Small intestine (tissue), 7 donors: ENCODE measurements at regions not wholly inside any gene's neighbourhood (a gene's known extent, or its start where the extent isn't known, plus 50 kb on each side); places are given as distances from the start of the nearest gene placed in this dataset.
"Not testable (repeated sequence)": the region's sequence is repeated elsewhere in the genome, so short reads cannot be mapped to it uniquely, and the experiment has no call there.

Source experiments
- DNase-seq, 2 donors: peaks; one replicate each; pipeline versions ENCODE4 v3.0.0 to v3.0.0-alpha.2; 2013
- FAIRE-seq: peaks from 2 replicates; lab custom pipeline; 2012; peaks lifted over from hg19 to GRCh38; lab: Jason Lieb, UNC
- H3K27ac ChIP-seq, 3 donors: one replicate each; pipeline ENCODE4 v1.5.1; 2013; ENCODE audit warnings: low read length in 2 of 3, mild to moderate bottlenecking in 2 of 3, control low read depth in 1 of 3, inconsistent platforms in 1 of 3, low read depth in 1 of 3, moderate library complexity in 1 of 3
- H3K27me3 ChIP-seq, 3 donors: one replicate each; pipeline ENCODE4 v1.6.1; 2013; ENCODE audit warnings: low read length in 3 of 3, inconsistent platforms in 1 of 3; ENCODE audit not compliant: control insufficient read depth in 3 of 3, insufficient read depth in 3 of 3
- H3K36me3 ChIP-seq, 3 donors: one replicate each; pipeline ENCODE4 v1.6.1; 2013; ENCODE audit warnings: low read length in 3 of 3, inconsistent platforms in 1 of 3, low read depth in 1 of 3, mild to moderate bottlenecking in 1 of 3, moderate library complexity in 1 of 3; ENCODE audit not compliant: control insufficient read depth in 3 of 3, insufficient read depth in 2 of 3
- H3K4me1 ChIP-seq, 3 donors: one replicate each; pipeline ENCODE4 v1.6.1; 2013; ENCODE audit warnings: low read length in 2 of 3, inconsistent platforms in 1 of 3, low read depth in 1 of 3, mild to moderate bottlenecking in 1 of 3, moderate library complexity in 1 of 3; ENCODE audit not compliant: control insufficient read depth in 3 of 3, insufficient read depth in 2 of 3
- H3K4me3 ChIP-seq, 3 donors: one replicate each; pipeline ENCODE4 v1.5.1; 2013; ENCODE audit warnings: low read length in 3 of 3, control low read depth in 1 of 3, inconsistent platforms in 1 of 3, low read depth in 1 of 3, mild to moderate bottlenecking in 1 of 3, moderate library complexity in 1 of 3
- H3K9me3 ChIP-seq, 2 donors: one replicate each; pipeline ENCODE4 v1.6.1; 2013; ENCODE audit warnings: low read depth in 1 of 2, low read length in 1 of 2; ENCODE audit not compliant: control insufficient read depth in 2 of 2, insufficient read depth in 1 of 2
- WGBS, 3 donors: extraction: QIAGEN DNeasy Blood & Tissue Kit; methylation state at CpG; one replicate each; pipeline ENCODE4 v1.1.7; 2013; 5-methylcytosine and 5-hydroxymethylcytosine counted together
- donor health status: healthy with polysubstance abuse.
- donor health status: control.
- donor health status: control.
- donor health status: Bipolar disorder and iron deficiency.
- donor health status: healthy.

DNA sequence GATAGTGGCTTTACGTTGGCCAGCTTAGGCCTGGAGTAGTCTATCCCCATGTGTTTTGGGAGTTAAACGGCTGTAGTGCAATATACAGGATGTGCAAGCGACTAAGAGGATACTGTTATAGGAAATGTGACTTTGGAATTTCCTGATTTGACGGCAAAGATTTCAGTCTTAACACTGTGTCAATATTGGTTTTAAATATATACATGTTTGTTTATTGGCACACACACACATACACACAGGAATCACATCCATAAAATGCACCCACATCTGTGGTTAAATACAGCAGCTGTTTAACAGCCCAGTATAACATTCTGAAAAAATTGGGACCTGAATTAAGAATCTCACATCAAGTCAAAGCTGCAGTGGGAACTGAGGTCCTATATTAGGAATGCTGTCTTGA lies 347.1 kb downstream of the TXNL1 start:
- H3K4me1 ChIP-seq: no peaks in the 10 kb centered on the region
- H3K9me3 ChIP-seq: no peaks in the 10 kb centered on the region
- H3K27ac ChIP-seq: no peak overlapping the region
- H3K4me3 ChIP-seq: no peak overlapping the region
- 48 to 57% (median 51%) methylated on average over 4 of the region's 4 CpGs for WGBS, 3 donors
- DNase-seq (peak in 1 of 2 donors; percentile 11), FAIRE-seq (no peak)
- H3K27me3 ChIP-seq: no peaks in the 10 kb centered on the region
- no peaks in the 10 kb centered on the region for H3K36me3 ChIP-seq

DNA sequence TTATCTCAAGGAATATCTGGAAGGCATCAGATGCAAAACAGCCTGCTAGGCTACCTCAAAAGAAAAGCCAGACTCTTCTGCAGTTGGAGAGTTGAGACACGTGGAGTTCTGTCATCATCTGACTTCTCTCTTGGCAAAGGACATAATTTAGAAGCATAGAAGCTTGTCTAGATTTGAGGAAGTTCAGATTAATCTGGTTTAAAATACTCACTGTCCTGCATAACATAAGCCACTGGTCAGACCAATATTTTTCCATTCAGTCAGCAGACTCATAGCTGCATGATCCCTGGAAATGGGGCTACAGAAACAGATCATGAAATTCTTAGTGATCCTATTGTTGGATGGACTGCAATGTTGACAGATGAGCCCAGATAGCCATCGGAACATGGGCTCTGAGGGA lies 349.0 kb downstream of the TXNL1 start:
- H3K4me1 ChIP-seq: no peaks in the 10 kb centered on the region
- no peaks in the 10 kb centered on the region for H3K9me3 ChIP-seq
- DNase-seq (no peak), FAIRE-seq (no peak)
- H3K4me3 ChIP-seq: no peak overlapping the region
- no peaks in the 10 kb centered on the region for H3K36me3 ChIP-seq
- H3K27me3 ChIP-seq: no peaks in the 10 kb centered on the region
- 65 to 78% (median 68%) methylated on average over 2 of the region's 2 CpGs for WGBS, 3 donors
- no peak overlapping the region for H3K27ac ChIP-seq

- DNase-seq: no peak
- no peak overlapping the region for H3K4me3 ChIP-seq
- WGBS, 3 donors: 57 to 72% (median 71%) methylated on average over 4 of the region's 4 CpGs
- FAIRE-seq: no peak
- H3K4me1 ChIP-seq: no peaks in the 10 kb centered on the region
- H3K9me3 ChIP-seq: no peaks in the 10 kb centered on the region
- H3K27ac ChIP-seq: no peak overlapping the region
- no peaks in the 10 kb centered on the region for H3K27me3 ChIP-seq
- H3K36me3 ChIP-seq: no peaks in the 10 kb centered on the region
These were observed 351.5 kb downstream of the TXNL1 start for GRCh38 chr18:56286775-56287325.

GRCh38 chr18:56285387-56286065 lies 352.9 kb downstream of the TXNL1 start:
- 91 to 92% (median 91%) methylated on average over 9 of the region's 9 CpGs for WGBS, 3 donors
- H3K4me3 ChIP-seq: no peak overlapping the region
- H3K4me1 ChIP-seq: no peaks in the 10 kb centered on the region
- FAIRE-seq: no peak
- no peaks in the 10 kb centered on the region for H3K27me3 ChIP-seq
- H3K36me3 ChIP-seq: no peaks in the 10 kb centered on the region
- no peaks in the 10 kb centered on the region for H3K9me3 ChIP-seq
- DNase-seq: no peak
- H3K27ac ChIP-seq: no peak overlapping the region

DNA sequence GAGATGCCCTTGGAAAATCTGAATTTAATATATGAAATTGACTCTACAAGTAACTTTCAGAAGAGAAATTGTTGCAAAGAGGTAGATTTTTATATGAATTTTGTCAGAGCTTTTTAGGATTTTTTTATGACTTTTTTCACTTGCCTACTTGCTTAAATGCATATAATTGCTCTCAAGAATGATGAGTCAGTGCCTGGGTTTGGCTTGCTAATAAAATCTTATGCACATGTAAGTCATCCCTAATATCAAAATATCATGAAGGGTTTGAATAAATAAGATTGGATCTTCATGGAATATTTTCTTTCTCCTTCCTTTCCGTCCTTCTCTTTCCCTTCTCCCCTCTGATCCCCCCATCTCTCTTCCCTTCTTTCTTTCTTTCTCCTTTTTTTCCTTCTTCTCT lies 354.1 kb downstream of the TXNL1 start:
- no peaks in the 10 kb centered on the region for H3K27me3 ChIP-seq
- no peaks in the 10 kb centered on the region for H3K36me3 ChIP-seq
- no peaks in the 10 kb centered on the region for H3K9me3 ChIP-seq
- FAIRE-seq: no peak
- no peak overlapping the region for H3K4me3 ChIP-seq
- H3K27ac ChIP-seq: no peak overlapping the region
- no peak for DNase-seq
- no peaks in the 10 kb centered on the region for H3K4me1 ChIP-seq
- 75 to 81% (median 78%) methylated on average over 1 of the region's 1 CpG for WGBS, 3 donors

DNA sequence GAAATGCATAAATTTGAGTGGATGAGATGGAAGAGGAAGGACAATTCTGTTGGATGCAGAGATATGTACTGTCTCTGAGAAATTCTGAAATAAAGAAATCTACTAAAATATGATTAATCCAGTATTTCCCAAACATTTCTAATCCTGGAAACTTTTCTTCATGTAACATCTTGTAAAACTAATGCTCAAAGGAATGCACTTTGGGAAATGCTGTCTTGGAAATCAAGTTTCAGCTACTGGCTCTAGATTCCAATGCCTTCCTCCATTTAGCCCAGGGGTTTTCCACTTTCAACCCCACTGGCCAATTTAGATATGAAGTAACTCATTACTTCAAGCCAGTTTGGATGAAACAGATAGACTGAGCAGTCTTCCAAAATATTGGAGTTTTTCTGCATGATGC lies 355.1 kb downstream of the TXNL1 start:
- Histone ChIP-seq H3K36me3 (no peaks in the 10 kb centered on the region), H3K9me3 (no peaks in the 10 kb centered on the region), H3K27ac (no peak overlapping the region), H3K27me3 (no peaks in the 10 kb centered on the region), H3K4me1 (no peaks in the 10 kb centered on the region), H3K4me3 (no peak overlapping the region)
- no peak for DNase-seq
- FAIRE-seq: no peak

DNA sequence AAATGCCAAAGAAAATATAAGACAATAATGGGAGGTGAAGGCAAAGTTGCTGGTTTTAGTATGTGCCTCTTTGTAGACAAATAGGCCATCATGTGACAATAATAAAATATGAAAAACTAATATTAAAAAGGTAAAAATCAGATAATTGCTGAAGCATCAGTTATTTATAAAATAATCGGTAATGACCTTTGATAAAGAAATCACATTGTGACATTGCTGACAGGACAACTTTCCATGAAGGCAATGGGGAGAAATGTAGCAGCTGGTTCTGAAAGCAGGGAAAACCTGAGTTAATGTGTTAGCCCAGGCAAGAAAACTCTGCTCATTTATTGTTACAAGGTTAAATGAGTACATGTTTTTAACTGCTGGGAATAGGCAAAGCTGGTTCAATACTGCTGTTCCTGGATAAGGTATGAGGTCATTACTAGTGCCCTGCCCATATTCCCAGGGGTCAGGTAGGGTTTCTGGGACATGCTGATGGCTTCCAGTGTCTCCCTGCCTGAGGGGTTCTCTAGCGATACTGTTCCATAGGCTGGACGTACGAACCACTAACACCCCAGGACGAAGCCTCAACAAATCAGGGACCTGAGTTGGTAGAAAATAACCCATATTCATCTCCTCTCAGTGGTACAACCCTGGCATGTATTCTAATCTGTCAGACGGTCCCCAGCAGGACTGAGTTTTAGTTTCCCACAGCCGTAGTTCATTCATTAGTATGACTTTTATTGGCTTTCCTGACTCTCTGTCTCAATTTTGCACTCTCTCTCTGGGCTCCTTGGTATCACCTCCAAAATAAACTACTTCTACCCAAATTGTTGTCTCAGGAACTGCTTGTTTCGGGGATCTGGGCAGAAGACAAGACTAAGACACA lies 355.9 kb downstream of the TXNL1 start:
- no peak overlapping the region for H3K27ac ChIP-seq
- no peaks in the 10 kb centered on the region for H3K27me3 ChIP-seq
- no peaks in the 10 kb centered on the region for H3K4me1 ChIP-seq
- FAIRE-seq (no peak), DNase-seq (no peak)
- 80 to 89% (median 88%) methylated on average over 8 of the region's 8 CpGs for WGBS, 3 donors
- H3K36me3 ChIP-seq: no peaks in the 10 kb centered on the region
- no peaks in the 10 kb centered on the region for H3K9me3 ChIP-seq
- no peak overlapping the region for H3K4me3 ChIP-seq

DNA sequence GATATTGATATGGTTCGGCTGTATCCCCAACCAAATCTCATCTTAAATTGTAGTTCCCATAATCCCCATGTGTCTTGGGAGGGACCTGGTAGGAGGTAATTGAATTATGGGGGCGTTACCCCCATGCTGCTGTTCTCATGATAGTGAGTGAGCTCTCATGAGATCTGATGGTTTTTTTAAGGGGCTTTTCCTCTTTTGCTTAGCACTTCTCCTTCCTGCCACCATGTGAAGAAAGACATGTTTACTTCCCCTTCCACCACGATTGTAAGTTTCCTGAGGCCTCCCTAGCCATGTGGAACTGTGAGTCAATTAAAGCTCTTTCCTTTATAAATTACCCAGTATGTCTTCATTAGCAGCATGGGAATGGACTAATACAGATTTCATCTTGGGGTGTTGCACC lies 358.6 kb downstream of the TXNL1 start:
- not testable (repeated sequence) for H3K36me3 ChIP-seq, H3K27ac ChIP-seq, H3K27me3 ChIP-seq, H3K4me1 ChIP-seq, DNase-seq, H3K4me3 ChIP-seq, FAIRE-seq, H3K9me3 ChIP-seq
- WGBS, 3 donors: 57 to 63% (median 59%) methylated on average over 3 of the region's 3 CpGs
